NCI-H1436 (cell line): ENCODE measurements at regions not wholly inside any gene's neighbourhood (a gene's known extent, or its start where the extent isn't known, plus 50 kb on each side); places are given as distances from the start of the nearest gene placed in this dataset.
"Not testable (repeated sequence)": the region's sequence is repeated elsewhere in the genome, so short reads cannot be mapped to it uniquely, and the experiment has no call there.

ENCODE experiments used
- DNase-seq: peaks from one replicate; lab custom pipeline; 2025; lab: John Stamatoyannopoulos, UW

DNA sequence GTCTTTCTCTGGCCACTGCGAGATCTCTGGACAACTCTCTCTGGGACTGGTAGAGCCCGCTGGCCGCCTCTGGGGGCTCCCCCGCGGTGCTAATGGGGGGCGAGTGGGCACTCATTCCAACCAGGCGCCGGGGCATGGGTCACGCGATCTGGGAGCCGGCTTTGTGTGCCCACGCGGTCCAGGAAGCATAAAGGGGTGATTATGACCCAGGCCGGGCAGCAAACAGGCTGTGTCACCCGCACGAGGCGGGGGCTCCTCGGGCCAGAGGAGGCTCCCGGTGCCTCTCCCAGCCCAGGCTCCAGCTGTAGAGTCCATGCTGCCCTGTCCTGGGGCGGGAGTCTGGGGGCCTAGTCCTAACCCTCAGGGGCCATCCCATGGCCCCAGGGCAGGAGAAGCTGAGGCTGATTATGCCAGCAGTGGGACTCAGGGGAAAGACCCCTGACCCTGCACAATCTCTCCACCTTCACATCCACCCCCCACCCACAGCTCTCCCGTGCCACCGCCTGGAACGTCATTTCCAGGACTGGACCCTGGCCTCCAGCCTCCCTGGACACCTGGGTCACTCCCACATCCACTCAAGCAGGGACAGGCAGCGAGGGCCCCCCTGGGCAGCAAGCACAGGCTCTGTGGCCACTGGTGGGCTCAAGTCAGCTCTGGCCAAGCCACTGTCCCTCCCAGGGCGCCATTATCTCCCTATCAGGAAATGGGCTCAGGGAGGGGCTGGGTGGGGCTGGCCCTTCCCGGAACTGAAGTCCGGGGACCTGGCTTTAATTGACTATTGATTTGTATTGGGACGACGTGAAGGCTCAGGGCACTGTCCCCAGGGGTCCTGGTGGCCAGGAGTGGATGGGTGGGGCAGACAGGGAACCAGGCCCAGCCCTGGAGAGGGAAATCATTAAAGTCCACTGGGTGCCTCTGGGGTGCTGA lies 50.0 kb downstream of the PTPRS start:
- DNase-seq, result no peak

GRCh38 chr19:5289060-5289990 lies 51.3 kb downstream of the PTPRS start:
- no peak for DNase-seq

- DNase-seq, result no peak
Observed at GRCh38 chr19:5288347-5288739, 52.3 kb downstream of the PTPRS start.

GRCh38 chr19:5287066-5287465 lies 53.5 kb downstream of the PTPRS start:
- DNase-seq, result no peak

- no peak for DNase-seq
Observed at GRCh38 chr19:5286465-5287029, 54.1 kb downstream of the PTPRS start.

GRCh38 chr19:5285955-5286354 lies 54.7 kb downstream of the PTPRS start:
- DNase-seq, result peak; percentile 43

DNA sequence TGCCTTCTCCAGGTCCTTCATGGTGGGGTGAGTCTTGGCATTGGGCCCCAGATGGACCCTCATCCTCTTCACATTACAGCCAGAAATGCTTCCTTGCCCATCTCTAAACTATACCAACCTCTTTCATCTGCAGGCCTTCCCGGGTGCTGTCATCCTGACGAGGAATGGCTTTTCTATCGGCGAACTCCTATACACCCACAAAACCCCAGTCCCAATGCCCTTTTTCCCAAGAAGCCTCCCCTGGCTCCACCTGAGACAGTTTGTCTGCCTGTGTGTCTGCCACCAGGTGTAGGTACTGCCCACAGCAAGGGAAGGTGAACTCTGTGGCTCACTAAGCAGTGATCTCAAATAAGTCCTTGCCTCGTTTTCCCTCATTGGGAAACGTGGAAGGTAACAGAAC lies 55.3 kb downstream of the PTPRS start:
- no peak for DNase-seq

GRCh38 chr19:5282901-5283300 lies 57.7 kb downstream of the PTPRS start:
- DNase-seq, result no peak

DNA sequence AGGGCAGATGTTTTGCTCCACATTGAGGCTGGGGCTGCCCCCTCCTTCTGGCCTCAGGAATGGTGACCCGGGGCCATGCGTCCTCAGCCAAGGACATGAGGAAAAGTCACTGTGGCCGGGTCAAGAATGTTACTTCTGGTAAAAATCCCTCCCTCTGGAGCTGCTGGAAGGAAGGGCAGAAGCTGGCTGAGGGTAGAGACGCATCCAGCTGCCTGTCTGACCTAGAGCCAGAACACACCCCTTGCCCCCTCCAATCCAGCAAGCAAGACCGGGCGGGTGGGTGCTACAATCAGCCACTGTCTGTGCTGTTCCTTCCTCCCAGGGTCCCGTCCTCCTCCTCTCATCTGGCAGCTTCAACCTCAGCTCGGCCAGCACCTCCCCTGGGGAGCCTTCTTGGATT lies 59.0 kb downstream of the PTPRS start:
- no peak for DNase-seq

GRCh38 chr19:5275668-5276067 lies 64.9 kb downstream of the PTPRS start:
- not testable (repeated sequence) for DNase-seq

GRCh38 chr19:5273782-5274181 lies 66.8 kb downstream of the PTPRS start:
- DNase-seq, result no peak

DNA sequence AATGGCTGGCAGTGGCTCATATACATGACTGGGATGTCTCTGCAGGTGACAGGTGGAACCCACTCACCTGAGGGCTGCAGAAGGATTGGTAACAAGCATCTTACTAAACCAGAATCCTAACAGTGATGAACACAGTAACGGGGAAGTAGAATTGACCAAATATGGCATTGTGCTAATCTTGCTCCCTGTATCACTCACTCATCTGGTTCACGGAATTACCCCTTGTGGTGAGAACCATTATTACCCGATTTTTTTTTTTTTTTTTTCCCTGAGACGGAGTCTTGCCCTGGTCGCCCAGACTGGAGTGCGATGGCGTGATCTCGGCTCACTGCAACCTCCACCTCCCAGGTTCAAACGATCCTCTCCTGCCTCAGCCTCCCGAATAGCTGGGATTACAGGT lies 69.5 kb downstream of the PTPRS start:
- DNase-seq, result no peak

GRCh38 chr19:5269926-5270325 lies 70.7 kb downstream of the PTPRS start:
- DNase-seq, result no peak

DNA sequence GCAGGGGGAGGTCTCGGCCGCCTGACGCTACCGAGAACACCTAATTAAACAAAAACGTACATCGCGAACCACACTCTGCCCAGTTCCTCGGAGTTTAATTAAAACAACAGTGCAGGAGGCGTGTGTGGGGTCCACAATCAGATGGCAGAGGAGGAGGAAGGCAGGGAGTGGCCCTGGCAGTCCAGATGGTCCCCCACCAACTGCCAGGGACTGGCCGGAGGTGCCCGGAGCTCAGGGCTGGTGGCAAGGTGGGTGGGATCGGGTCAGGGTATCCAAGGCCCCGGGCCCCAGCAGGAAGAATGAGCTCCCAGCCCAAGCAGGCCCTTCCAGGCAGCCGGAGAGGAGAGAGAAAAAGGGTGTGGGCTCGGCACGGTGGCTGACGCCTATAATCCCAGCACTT lies 71.3 kb downstream of the PTPRS start:
- no peak for DNase-seq

DNA sequence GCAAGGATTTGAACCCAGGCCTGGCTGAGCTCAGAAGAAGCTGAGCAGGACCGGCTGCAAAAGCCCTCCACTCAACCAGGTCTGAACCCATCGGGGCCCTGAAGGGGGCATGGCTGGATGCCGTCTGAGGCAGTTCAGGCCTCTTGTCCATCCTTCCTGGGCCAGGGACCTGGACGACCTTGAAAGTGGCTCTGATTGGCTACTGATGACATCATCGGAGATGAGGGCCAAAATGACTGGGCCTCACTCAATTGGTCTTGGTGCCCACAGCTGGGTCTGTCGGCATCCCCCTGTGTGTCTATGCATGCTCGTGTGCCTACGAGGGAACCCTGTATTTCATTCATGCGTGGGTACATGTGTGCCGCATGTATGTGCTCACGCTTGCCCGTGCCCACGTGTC lies 71.8 kb downstream of the PTPRS start:
- no peak for DNase-seq

DNA sequence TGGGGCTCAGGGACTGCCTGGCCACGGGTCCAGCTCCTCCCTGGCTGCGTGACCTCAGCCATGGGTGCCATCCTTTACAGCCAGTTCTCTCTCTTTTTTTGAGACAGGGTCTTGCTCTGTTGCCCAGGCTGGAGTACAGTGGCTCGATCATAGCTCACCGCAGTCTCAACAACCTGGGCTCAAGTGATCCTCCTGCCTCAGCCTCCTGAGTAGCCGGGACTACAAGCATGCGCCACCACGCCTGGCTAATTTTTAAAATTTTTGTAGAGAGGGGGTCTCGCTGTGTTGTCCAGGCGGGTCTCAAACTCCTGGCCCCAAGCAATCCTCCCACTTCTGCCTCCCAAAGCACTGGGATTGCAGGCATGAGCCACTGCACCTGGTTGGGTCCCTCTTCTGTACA lies 75.4 kb downstream of the PTPRS start:
- no peak for DNase-seq

GRCh38 chr19:5264453-5264852 lies 76.2 kb downstream of the PTPRS start:
- no peak for DNase-seq

- DNase-seq, result no peak
Observed at GRCh38 chr19:5263615-5264014, 77.0 kb downstream of the PTPRS start.

DNA sequence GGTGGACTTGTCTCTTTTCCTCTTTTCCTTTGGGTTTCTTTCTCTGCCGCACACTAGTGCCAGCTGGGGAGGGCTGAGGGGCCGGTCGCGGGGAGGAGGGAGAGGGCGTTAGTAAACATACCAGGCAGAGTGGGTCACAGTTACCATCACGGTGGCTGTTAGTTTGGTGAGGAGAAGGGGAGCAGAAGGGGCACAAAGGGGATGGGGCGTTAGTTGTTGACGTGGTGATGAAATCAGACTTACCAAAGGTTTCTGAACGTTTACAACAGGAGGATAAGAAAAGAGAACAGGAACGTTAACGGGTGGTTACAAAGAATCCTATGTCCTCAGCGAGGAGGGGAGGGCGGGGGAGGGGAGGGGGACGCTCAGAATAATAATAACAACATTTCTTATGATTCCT lies 77.9 kb downstream of the PTPRS start:
- no peak for DNase-seq

GRCh38 chr19:5261156-5261890 lies 79.3 kb downstream of the PTPRS start:
- DNase-seq, result no peak

DNA sequence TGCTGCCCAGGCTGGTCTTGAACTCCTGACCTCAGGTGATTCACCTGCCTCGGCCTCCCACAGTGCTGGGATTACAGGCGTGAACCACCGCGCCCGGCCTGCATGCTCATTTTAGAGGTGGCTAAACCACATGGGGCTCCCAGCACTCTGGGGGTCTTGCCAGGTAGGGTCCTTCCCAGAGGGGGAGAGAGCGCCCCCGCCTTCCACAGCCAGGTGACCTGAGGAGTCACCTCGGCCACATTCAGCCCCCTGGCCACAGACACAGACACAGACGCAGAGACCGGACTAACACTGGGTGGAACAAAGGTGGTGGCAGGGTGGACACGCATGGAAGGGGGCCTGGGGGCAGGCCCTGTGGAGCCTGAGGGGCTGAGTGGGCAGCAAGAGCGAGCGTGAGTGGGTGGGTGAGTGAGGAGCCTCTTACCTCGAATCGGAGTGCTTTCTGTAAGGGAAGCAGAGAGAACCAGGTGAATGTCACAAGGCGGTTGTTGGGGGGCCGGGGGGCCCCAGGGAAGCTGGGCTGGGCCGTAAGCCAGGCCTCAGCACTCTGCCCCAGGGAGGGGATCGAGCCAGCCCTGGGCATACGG lies 80.1 kb downstream of the PTPRS start:
- DNase-seq, result no peak

DNA sequence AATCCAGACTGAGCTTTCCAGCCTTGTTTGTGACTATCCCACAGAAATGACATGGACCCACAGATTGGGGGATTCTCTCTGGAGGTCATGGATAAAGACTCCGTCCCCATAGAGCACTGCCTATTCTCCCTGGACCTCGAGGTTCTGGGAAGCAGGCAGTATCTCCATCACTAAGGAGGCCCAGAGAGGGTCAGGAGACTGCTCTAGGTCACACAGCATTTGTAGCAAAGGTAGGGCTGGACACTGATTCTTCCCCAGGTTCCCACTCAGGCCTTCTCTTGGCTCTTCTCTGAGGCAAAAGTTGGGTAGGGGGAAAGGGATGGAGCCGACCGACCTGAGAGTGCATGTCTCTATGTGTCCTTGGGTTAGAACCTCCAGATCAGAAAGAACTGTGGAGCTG lies 80.9 kb downstream of the PTPRS start:
- DNase-seq, result no peak
